Nephron progenitor cell (in vitro differentiated cells): ENCODE measurements at regions not wholly inside any gene's neighbourhood (a gene's known extent, or its start where the extent isn't known, plus 50 kb on each side); places are given as distances from the start of the nearest gene placed in this dataset.

Experiments
- DNase-seq: peaks from one replicate; pipeline ENCODE4 v3.0.0; 2021
- H3K27ac Mint-ChIP-seq: 2 replicates; pipeline ENCODE4 v1.8.0; 2021; ENCODE audit warnings: mild to moderate bottlenecking, moderate library complexity, mixed read lengths
- H3K27me3 Mint-ChIP-seq: 2 replicates; pipeline ENCODE4 v1.8.0; 2021; ENCODE audit warnings: mild to moderate bottlenecking, low read depth, mixed read lengths; ENCODE audit not compliant: poor library complexity
- H3K36me3 Mint-ChIP-seq: 2 replicates; pipeline ENCODE4 v1.8.0; 2021; ENCODE audit warnings: low read depth, mixed read lengths
- H3K4me1 Mint-ChIP-seq: 2 replicates; pipeline ENCODE4 v1.8.0; 2021; ENCODE audit warnings: mixed read lengths
- H3K4me3 Mint-ChIP-seq: 2 replicates; pipeline ENCODE4 v1.8.0; 2021; ENCODE audit warnings: mild to moderate bottlenecking, moderate library complexity, mixed read lengths
- H3K9me3 Mint-ChIP-seq: 2 replicates; pipeline ENCODE4 v1.8.0; 2021; ENCODE audit warnings: mild to moderate bottlenecking, moderate library complexity, mixed read lengths
- CTCF ChIP-seq: fragments of 200-600 bp; sonication (generic); IDR thresholded peaks from 2 replicates; pipeline ENCODE4 v1.5.0; 2021; ENCODE audit warnings: antibody characterized with exemption

DNA sequence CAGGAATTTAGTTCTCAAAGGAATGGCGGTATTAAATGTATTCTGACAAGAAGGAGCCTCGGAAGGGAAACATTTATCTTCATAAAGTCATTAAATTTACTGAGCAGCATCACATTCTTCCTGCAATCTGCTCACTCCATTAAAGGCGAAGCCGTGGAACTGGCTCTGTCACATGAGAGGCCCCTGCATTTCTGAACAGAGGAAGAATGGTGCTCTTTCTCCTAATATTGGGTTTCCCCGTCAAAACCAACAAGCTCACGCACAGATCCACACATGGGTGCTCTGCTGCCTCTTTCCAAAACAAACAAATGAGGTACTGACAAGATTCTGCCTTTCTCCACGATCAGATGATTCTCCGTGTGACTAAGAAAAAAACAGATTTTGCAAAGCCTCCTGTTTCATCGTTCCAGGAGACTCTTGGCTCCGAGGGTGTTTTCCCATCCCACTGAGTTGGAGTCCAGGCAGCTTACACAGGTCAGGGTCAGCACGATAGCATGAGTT is 191.2 kb downstream of the IDS start:
- Mint-ChIP-seq H3K27me3 (peaks cover 10% of the 10 kb centered on the region), H3K36me3 (peaks cover 20% of the 10 kb centered on the region), H3K9me3 (peaks cover 72% of the 10 kb centered on the region), H3K27ac (peak overlapping the region; percentile 95), H3K4me3 (no peak overlapping the region), H3K4me1 (peaks cover 9% of the 10 kb centered on the region)
- TF ChIP-seq CTCF, result no peak
- no peak for DNase-seq

DNA sequence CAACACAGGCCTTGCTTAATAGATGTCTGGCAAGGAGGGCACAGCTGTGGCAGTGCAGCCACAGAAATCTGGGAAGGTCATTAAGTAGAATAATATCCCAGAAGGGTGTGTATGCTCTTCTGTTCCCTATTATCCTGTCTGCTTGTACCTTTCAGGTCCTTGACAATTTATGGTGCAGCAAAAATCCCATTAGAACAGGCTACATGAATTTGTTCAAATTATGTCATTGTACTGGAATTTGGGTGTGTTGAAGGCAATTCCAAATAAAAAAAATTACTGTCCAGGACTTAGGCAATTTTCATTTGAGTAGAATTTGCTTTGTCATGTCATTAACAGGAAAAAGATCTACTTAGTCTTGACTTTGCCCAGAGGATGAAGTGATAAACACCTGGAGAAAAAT is 192.1 kb downstream of the IDS start:
- Mint-ChIP-seq H3K4me1 (peaks cover 9% of the 10 kb centered on the region), H3K27me3 (peaks cover 10% of the 10 kb centered on the region), H3K36me3 (peaks cover 20% of the 10 kb centered on the region), H3K27ac (no peak overlapping the region), H3K9me3 (peaks cover 70% of the 10 kb centered on the region), H3K4me3 (no peak overlapping the region)
- DNase-seq, result no peak
- no peak for TF ChIP-seq CTCF

DNA sequence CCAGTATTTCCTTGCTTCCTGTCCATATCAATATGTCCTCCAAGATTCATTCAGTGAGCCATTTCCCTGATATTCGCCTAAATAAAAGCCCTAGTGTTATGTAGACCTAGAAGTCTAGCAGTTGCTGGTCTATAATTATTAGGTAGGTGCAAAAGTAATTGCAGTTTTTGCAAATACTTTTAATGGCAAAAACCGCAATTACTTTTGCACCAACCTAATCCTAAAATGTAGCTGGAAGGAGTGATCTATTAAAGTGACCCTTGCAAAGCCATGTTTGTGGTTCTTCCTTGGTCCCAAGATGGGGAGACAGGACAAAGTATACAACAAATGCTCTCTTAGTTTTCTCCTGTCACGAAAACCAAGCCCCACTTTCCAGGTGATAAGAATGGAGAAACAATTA is 193.0 kb downstream of the IDS start:
- Mint-ChIP-seq H3K4me1 (peaks cover 9% of the 10 kb centered on the region), H3K27ac (no peak overlapping the region), H3K36me3 (peaks cover 16% of the 10 kb centered on the region), H3K9me3 (peaks cover 66% of the 10 kb centered on the region), H3K27me3 (peaks cover 10% of the 10 kb centered on the region), H3K4me3 (no peak overlapping the region)
- TF ChIP-seq CTCF, result no peak
- DNase-seq, result no peak

- Mint-ChIP-seq H3K27me3 (peaks cover 7% of the 10 kb centered on the region), H3K36me3 (no peaks in the 10 kb centered on the region), H3K27ac (no peak overlapping the region), H3K4me3 (no peak overlapping the region), H3K4me1 (no peaks in the 10 kb centered on the region), H3K9me3 (peaks cover 40% of the 10 kb centered on the region)
- no peak for TF ChIP-seq CTCF
- no peak for DNase-seq
These were observed 202.4 kb downstream of the IDS start for GRCh38 chrX:149302705-149303104.

GRCh38 chrX:149298111-149298510 is 207.0 kb downstream of the IDS start:
- H3K4me1 Mint-ChIP-seq, result no peaks in the 10 kb centered on the region
- H3K27ac Mint-ChIP-seq, result no peak overlapping the region
- no peak for DNase-seq
- no peaks in the 10 kb centered on the region for H3K36me3 Mint-ChIP-seq
- H3K4me3 Mint-ChIP-seq, result no peak overlapping the region
- peaks cover 3% of the 10 kb centered on the region for H3K27me3 Mint-ChIP-seq
- peaks cover 34% of the 10 kb centered on the region for H3K9me3 Mint-ChIP-seq
- TF ChIP-seq CTCF, result no peak

DNA sequence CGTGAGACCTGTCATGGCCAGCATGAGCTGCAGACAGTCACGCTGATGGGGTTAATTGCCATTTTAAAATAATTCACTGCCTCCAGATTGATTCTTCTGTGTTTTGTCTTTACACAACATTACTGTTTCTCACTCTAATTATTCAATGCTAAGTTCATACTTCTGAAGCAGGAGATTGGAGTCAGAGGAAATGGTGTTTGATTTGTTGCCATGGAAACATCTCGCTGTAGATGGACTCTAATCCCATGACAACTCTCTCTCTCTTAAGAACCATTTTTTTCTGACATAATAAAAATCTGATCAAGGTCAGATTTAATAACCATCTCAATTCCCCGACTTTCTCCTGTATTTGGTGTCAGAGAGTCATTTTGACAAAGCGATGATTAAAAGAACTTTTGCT is 209.0 kb downstream of the IDS start:
- DNase-seq, result no peak
- H3K9me3 Mint-ChIP-seq, result peaks cover 30% of the 10 kb centered on the region
- H3K27me3 Mint-ChIP-seq, result peaks cover under 1% of the 10 kb centered on the region
- no peak overlapping the region for H3K4me3 Mint-ChIP-seq
- no peaks in the 10 kb centered on the region for H3K36me3 Mint-ChIP-seq
- H3K4me1 Mint-ChIP-seq, result no peaks in the 10 kb centered on the region
- TF ChIP-seq CTCF, result no peak
- no peak overlapping the region for H3K27ac Mint-ChIP-seq
